RCC 7860 (cell line): ENCODE measurements at regions not wholly inside any gene's neighbourhood (a gene's known extent, or its start where the extent isn't known, plus 50 kb on each side); places are given as distances from the start of the nearest gene placed in this dataset.

ENCODE experiments used
- DNase-seq: peaks from one replicate; pipeline ENCODE4 v3.0.0-alpha.2; 2015; ENCODE audit warnings: low spot score
- FAIRE-seq: peaks from 2 replicates; lab custom pipeline; 2012; peaks lifted over from hg19 to GRCh38; lab: Jason Lieb, UNC

DNA sequence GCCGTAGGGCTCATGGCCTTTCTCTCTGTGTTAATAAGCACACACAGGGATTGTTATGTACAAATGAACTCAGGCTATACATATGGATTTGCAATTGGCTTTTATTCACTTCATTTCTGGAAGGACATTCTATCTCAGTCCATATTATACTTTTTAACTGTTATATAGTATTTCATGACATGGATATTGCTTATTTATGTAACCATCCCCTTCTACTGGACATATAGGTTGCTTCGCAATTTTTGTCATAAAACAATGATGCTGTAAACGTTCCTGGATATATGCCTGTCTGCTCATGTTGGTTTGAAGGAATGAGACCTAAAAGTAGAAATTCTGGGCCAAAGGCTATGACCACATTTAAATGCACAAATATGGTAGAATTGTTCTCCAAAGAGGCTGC lies 158.1 kb downstream of the BCOR start:
- FAIRE-seq (no peak), DNase-seq (no peak)

DNA sequence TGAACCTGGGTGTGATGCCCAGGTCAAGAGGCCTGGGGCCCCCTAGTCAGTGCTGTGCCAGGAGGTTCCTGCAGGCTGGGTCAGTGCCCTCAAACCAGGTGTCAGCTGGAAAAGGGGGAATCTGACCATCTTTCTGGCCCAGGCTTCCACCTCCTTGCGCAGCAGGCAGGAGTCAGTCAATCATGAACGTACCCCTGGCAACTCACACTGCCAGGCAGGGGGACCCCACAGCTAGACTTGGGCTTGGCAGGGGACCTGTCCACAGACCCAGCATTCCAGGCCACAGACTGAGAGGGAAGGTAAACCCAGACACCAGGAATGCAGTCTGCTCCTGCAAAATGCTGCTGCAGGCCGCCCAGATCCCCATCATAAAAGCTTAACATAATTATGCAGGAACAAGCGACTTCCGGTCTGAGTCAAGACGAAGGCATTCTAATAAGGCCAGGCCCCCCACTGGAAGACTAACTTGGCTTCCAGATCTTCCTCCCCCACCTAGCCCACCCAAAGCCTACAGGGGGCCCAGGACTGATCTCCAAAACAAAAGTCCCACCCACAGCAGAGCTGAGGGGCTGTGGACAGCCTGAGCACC lies 156.3 kb downstream of the BCOR start:
- FAIRE-seq, result no peak

DNA sequence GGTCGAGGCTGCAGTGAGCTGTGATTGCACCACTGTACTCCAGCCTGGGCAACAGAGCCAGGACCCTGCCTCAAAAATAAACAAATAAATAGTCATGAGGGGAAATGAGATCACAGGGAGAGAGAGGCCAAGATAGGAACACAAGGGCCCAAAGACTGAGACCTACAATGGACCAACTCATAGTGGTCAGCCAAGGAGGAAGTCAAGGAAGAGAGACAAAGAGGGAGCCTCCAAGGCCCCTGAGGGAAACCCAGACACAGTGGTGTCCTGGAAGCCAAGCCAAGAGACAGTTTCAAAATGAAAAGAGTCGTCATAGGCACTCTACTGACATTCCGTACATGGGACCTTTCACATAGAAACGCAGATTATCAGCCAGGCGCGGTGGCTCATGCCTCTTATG lies 153.3 kb downstream of the BCOR start:
- FAIRE-seq (no peak), DNase-seq (no peak)

More for the DNA sequence above, 156.3 kb downstream of the BCOR start:
- DNase-seq, result no peak

DNA sequence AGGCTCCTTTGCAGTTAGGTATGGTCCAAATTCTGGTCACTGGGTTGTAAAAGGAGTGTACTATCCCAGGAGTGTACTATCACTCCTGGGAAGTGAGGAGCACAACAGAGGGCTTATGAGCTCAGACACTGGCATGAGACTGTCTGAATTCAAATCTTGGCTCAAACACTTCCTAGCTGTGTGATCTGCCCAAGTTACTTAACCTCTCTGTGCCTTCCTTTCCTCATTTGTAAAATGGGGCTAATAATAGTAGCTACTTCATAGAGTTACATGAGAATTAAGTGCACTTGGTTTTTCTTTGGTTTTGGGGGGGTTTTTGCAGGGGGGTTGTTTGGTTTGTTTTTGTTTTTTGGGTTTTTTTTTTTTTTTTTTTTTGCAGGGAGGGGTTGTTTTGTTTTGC lies 152.0 kb downstream of the BCOR start:
- DNase-seq (no peak), FAIRE-seq (no peak)

DNA sequence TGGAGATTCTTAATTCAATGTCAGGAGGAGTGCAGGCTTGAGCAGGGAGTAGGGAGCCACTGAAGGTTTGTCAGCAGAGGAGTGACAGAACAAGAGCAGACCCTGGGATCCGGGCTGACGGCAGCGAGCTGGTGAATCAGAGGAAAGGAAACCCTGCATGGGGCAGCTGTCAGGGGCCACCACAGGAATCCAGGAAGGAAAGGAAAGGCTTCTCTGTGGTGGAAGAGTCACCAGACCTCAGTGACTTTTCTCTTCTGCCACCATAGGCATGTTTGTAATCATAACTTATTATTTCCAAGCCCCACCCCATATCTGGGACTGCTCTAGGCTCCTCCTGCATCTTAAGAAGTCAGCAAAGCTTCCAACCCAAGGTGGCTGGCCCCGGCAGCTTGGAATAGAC lies 150.9 kb downstream of the BCOR start:
- peak; percentile 87 for FAIRE-seq
- peak; percentile 79 for DNase-seq

DNA sequence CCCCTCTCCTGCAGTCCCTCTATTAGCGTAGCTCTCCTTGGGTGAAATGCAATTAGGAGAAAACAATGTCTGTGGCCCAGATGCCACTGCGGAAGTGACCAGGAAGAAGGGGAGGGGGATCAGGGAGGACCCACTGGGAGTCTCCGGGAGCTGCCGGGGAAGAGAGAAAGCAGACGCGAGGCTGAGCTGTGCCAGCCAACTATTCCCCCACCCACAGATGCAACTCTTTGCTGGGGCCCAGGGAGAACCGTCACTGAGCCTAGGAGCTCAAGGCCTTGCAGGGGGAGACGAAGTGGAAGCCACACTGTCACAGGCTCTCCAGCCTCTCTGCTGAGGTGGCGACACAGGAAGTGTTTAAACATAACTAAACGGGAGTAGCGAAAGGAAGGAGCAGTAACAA lies 149.2 kb downstream of the BCOR start:
- FAIRE-seq (no peak), DNase-seq (no peak)

DNA sequence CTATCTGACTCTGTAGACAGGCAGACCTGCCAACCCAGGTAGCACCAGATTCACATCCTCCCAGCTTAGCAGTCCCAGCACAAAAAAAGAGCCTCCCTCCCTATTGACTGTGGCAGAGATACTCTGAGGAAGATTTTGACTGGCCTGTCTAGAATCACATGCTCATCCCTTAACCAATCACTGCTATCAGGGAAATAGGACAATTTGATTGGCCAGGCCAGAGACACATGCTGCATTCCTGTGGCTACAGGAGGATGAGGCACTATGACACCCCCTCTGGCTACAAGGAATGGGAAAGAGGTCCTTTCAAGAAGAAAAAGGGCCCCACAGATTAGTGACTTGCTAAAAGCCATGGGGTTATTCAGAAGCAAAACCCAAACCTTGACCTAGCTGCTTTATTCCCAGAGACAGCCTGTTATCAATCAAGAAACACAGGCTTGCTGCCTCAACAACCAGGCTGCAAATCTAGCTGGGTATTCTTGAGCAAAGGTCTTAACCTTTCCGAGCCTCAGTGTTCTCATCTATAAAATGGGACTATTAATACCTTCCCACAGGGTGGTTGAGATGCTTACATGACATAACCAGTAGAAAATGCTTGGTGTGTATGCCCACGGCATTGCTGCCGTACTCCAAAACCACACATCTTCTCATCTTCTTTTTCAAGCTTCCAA lies 147.6 kb downstream of the BCOR start:
- no peak for FAIRE-seq
- DNase-seq, result peak; percentile 5

DNA sequence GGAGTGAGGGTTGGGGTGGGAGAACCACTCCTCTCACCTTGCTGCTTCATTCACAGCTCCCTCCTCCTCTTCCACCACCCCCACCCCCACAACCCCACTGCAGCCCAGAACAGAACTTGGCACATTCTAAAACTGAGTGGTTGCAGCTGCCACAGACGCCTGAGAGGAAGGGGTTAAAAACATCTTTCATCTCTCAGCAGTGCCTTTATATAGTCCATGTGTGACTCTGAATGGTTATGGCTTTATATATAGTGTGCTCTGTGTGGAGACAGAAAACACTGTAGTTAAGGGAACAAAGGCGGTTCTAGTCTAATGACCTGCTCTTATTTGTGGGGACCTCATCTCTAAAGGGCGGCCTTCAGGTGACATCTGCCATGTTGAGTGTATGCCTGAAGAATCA lies 144.8 kb downstream of the BCOR start:
- DNase-seq (no peak), FAIRE-seq (no peak)

DNA sequence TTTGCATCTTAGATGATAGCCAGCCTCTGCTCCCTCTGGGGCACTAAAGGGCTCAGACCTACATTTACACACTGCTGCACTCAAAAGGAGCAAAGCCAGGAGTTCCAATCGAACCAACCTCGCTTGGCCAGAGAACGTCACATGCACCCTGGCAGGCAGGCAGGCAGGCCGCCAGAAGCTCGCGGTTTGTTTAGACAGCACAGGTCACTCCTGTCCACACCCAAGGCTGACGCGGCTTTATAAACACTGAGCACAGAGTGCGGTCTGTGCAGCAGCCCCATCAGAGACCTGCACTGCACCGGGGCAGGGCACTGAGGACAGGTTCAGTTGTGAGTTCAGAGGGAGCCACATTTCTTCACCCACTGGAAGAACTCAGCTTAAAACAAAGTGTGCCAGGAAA lies 143.9 kb downstream of the BCOR start:
- FAIRE-seq, result peak; percentile 87
- DNase-seq, result peak; percentile 78

DNA sequence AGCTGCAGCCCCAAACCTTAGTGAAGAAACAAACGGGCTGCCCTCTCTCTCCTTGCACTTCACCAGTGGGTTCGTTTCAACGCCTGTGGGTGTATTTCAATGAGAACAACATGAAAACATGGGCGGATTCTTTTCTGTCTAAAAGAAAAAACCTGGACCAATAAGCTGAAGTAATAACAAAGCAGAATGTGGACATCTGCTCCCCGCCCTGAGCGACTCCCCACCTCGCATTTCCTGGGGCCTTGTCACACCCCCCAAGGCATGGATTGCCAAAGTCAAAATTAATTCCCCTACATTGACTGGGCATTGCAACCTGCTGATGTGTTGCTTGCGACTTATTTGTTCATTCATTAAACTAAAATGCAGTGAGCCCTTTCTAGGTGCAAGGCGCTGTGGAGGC lies 142.9 kb downstream of the BCOR start:
- FAIRE-seq (no peak), DNase-seq (no peak)

DNA sequence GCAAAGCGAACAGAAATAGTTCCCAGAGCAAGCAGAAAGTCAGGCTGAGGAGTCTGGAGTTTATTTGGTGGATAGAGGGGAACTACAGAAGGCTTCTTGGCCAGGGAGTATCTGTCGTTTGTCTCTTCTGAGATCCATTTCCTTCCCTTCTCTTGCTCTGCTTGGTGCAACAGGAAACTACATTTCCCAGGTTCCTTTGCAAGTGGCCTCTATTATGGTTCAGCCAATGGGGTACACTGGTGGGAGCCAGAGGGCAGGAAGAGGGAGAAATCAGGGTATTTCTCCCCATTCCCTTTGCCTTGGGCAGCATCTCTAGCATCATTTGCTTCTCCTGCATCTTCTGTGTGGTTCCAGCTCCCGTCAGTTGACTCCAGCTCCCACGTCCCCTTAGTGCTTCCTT lies 142.1 kb downstream of the BCOR start:
- FAIRE-seq (no peak), DNase-seq (no peak)

DNA sequence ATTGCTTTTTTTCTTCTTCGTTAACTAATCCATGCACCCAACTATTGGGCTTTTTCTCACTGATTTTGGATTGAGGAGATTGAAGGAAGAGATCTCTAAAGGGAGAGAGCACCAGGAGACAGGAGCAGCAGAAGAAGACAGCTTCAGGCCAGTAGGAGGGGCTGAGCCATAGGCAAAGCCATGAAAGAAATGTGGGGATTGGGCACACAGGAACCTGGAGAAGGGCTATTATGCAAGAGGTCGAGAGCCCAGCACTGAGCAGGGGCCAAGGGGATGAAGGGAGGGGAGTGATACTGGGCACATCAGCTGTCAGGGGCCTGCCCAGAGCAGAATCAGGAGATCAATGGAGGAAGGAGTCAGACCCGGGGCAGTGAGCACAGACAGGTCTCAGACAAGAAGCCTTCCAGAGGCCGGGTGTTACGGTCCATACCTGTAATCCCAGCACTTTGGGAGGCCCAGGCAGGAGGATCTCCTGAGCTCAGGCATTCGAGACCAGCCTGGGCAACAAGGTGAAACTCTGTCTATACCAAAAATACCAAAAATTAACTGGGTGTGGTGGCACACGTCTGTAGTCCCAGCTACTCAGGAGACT lies 140.9 kb downstream of the BCOR start:
- FAIRE-seq, result no peak
- no peak for DNase-seq

DNA sequence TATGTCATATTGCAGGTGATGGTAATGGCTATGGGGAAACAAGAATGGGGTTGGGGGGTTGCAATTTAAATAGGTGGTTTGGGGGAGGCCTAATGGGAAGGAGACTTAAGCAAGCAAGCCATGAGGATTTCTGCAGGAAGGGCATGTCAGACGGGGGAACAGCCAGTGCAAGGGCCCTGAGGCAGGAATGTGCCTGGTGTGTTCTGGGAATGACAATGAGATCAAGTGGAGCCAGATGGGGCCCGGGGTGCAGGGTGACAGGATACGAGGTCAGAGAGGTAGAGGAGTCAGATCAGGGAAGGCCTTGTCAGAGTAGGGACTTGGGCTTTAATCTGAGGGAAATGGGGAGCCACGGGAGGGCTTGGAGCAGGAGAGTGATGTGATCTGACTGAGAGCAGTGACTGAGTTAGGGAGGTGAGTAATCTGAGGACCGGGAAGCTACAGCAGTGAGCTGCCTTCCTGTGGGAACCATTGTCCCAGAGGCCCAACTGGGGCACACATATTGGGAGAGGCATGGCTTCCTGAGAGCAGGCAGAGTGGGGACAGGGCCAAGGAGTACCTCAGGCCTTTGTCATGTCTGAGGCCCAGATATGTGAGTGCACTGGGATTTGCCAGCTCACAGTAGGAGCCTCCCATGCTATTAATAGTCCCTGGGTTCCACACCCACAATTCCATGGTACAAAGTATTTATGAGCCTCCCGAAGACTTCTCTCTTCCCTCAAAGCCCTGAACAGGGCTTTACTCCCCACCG lies 139.8 kb downstream of the BCOR start:
- FAIRE-seq (no peak), DNase-seq (no peak)

DNA sequence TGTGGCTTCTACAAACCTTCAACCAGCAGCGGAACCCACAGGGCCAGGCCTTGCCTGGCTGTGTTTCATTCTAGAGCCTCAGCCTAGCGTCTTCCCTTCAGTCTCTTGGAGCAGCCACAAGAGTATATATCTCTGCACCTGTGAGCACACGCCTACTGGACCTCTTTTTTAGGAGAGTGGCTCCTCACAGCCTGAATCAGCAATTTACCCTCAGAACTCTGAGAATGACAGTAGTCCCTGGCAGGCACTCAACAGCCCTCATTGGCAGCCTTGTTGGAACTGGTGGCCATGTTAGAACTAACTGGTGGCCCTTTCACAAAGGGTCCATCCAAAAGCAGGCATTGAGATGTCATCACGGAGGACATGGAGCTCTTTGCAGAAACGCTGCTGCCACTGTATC lies 138.9 kb downstream of the BCOR start:
- FAIRE-seq (no peak), DNase-seq (no peak)

DNA sequence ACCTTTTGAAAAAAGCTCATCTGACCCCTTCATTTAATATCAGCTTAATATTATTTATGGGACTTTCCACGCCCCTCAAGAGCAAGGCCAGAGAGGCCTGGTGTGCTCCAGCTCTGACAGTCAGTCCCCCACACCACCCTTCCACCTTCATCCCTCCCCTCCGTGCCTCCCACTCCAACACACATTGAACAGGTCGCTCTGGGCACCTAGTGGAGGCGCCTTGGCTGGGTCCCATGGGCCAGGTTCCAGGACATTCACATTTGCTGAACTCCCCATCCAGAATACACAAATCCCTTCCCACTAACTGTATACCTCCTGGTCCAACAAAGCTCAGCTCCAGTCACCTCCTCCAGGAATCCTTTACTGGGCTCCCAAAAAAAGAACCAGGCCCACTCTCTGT lies 137.5 kb downstream of the BCOR start:
- DNase-seq, result no peak

DNA sequence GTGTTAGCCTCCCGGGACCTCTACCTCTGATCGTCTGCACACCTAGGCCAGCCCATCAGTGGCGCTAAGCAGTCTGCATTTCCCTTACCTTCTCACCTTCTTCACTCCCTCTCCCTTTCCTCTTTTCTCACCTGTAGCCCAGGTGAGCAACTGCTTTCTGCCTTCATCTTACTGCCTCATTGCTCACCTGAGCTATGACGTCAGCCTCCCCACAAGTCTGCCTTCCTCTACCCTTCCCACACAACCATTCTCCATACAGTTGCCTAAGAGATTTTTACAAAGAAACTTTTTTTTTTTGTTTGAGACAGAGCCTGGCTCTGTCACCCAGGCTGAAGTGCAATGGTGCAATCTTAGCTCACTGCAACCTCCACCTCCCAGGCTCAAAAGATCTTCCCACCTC lies 136.3 kb downstream of the BCOR start:
- FAIRE-seq, result no peak

More for the DNA sequence above, 137.5 kb downstream of the BCOR start:
- FAIRE-seq, result no peak

DNA sequence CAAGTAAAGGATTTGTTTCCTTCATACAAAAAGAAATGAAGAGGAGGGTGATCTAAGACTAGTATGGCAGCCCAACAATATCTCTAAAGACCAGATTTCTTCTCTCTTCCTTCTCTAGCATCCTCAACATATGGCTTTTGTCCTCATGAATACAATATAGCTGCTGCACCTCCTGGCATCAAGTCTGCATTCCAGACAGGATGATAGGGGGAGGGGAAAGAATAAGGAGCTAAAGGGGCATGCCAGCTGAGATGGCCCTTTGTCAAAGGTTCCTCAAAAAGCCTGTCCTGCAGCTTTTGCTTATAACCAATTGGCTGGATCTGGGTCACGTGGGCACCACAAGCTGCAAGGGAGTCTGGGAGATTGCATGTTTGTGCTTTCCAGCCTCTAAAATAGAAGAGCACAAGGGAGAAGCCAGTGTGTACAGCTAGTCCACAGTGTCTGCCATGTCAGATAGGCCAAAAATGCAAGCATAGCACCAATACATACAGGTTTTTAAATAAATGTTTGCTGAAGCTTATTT lies 132.6 kb downstream of the BCOR start:
- FAIRE-seq, result no peak
- DNase-seq, result no peak

More for the DNA sequence above, 136.3 kb downstream of the BCOR start:
- no peak for DNase-seq

DNA sequence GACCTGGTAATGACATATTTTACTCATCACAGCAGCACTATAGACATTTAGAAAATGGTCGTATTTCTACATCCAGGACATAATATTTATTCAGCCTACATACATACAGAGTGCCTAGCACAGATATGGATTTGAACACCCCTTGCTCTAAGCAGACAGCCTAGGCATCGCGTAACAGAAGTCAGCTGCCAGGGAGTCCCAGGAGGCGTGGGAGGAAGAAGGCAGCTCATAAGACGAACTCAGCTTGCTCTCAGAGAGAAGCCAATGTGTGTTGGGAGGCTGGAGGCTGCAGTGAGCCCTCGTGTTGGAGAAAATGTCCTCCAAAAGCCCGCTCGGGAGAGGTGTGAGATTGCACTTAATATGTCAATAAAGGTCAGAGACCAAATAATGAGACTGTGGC lies 131.6 kb downstream of the BCOR start:
- DNase-seq (no peak), FAIRE-seq (no peak)

DNA sequence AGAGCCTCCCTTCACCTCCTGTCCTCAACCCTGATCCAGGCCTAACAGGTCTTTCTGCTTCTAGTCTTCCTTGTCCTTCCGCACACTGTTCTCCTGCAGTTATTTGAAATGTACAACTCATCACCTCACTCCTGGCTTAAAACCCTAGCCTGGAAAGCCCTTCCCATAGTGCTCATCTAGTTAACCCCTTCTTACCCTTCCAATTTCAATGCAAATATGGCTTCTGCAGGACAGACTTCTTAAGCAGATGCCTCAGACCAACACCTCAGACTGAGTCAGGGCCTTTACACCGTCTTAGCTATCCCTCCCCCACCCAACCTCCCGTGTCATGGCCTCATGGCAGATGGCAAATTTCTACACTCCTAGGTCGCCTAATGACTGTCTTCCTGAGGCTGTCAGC lies 130.4 kb downstream of the BCOR start:
- DNase-seq, result no peak
- FAIRE-seq, result no peak

DNA sequence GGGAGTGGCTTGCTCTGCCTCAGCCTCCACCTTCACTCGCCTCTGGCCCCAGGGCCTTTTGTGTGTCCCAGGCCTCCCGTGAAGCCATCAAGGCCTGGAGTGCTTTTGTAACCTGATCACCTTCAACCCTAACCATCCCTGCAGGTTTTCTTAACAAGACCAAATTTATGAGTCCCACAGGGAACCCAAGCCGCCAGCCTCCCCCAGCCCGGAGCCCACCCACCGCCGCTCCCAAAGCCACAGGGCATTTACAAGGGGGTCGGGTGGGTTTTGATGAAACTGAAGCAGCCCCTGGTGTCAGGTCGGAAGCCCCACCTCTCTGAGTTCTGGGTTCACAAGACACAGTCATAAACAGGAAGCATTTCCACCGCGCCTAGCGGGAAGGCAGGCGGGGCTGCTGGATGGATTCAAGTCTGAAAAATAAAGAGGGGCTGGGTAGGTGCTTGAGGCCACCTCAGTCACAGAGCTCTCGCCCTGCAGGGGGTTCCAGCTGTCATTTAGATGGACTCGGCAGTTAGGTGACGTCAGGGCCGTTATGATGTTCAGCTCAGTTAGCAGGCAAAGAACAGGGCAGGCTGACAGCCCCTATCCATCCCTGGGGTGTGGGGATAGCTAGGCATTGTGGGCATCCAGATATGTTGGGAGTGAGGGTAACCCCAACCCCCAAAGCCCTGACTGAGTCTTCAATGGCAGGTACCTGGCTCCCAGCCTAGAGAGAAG lies 128.5 kb downstream of the BCOR start:
- FAIRE-seq (no peak), DNase-seq (no peak)
